NCI-H2171 (cell line): ENCODE measurements at regions not wholly inside any gene's neighbourhood (a gene's known extent, or its start where the extent isn't known, plus 50 kb on each side); places are given as distances from the start of the nearest gene placed in this dataset.
"Not testable (repeated sequence)": the region's sequence is repeated elsewhere in the genome, so short reads cannot be mapped to it uniquely, and the experiment has no call there.

Experiments used
- DNase-seq: peaks from one replicate; lab custom pipeline; 2025; lab: John Stamatoyannopoulos, UW

- no peak for DNase-seq
Measured at GRCh38 chr16:60137891-60138290, 1403.8 kb upstream of the GOT2 start.

GRCh38 chr16:60127196-60127595 is 1393.1 kb upstream of the GOT2 start:
- DNase-seq: no peak

GRCh38 chr16:60126115-60126514 is 1392.0 kb upstream of the GOT2 start:
- not testable (repeated sequence) for DNase-seq

DNA sequence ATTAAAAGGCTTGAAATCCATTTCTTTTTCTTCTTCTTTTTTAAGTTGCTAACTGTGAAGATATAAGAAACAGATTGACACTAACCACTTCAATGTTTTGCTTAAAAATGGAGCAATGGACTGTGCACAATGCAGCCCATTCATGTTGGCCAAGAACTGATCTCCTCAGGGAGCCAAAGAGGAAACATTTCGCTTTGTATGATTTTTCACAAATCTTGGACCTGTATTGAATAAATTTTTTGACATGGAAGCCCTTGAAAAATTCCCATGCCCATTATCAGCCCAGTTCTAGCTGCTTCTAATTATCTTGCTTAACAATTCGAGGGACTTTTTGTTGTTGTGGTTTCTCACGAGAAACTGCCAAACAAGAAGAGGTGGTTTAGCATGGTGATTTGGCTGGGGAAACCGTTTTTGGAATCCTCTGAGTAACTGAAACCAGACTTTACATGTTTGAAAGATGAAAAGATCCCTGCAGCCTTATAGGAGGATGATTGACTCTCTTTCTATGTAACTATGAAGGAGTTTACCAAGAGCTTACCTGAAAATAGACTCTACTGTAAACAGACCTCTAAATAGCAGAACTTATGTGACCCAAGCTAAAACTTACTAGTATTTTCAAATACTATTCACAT is 1389.4 kb upstream of the GOT2 start:
- DNase-seq: no peak

DNA sequence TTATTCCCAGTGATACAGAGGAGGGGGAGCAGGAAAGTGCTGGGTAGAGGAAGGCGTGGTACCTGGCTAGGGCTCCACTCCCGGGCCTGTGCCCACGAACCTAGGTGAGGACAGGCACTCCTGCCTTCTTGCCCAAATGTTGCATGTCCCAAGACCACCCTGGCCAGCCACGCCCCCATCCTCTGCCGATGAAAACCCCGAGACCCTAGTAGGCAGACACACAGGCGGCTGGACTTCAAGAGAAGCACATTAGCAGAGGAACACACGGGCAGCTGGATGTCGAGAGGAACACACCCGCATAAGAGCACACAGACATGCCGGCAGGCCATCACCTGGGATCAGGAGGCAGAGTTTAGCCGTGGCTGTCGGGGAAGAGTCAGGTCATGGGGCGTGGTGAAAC is 1386.5 kb upstream of the GOT2 start:
- DNase-seq: no peak

GRCh38 chr16:60110531-60110930 is 1376.4 kb upstream of the GOT2 start:
- no peak for DNase-seq

DNA sequence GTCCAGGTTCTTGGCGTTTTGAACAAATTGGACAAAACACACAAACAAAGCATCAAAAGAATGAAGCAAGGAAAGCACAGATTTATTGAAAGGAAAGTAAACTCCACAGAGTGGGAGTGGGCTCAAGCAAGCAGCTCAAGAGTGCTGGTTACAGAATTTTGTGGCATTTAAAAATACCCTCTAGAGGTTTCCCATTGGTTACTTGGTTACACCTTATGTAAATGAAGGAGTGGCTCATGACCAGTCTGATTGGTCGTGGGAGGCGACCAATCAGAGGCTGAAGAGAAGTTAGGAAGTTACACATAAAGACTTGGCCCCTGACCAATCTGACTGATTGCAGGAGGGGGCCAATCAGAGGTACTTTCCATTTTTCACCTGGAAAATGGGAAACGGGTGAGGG is 1373.8 kb upstream of the GOT2 start:
- DNase-seq: no peak

DNA sequence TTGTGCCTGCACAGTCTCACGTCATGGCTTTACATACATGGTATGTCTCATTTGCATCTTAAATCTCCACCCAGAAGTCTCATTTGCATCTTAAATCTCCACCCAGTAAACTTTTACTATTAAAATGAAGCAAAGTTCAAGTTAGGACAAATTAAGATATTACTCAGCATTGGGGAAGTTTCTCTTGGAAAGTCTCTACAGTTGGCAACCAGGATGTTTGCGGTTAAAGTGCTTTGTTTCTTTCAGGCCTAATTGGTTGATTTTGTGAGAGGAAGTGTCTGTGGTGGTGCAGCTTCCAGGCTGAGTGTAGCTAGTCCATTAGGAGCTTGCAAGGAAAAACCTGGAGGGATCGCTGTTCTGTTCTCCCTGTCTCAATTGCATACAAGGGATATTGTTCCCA is 1373.3 kb upstream of the GOT2 start:
- DNase-seq: no peak

DNA sequence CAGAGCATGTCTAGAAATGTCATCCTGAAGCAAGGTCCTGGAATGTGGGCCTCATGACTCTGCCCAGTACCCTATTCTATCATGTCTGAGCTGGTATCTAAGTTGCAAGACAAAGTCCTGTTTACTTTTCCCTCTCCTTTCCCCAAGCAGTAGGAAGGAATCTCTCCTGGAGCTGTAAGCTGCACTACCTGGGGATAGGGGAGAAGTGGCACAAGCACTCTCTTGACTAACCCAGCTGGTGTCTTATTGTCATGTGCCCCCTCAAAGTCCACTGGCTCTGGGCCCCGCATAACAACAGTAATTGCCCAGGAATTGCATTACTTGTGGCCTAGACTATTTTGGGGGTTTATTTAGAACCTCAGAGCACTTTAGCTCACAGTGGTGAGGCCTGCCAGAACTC is 1366.3 kb upstream of the GOT2 start:
- DNase-seq: no peak

GRCh38 chr16:60091529-60091928 is 1357.4 kb upstream of the GOT2 start:
- DNase-seq: no peak

GRCh38 chr16:60091071-60091470 is 1357.0 kb upstream of the GOT2 start:
- DNase-seq: no peak

GRCh38 chr16:60087530-60087929 is 1353.4 kb upstream of the GOT2 start:
- no peak for DNase-seq

DNA sequence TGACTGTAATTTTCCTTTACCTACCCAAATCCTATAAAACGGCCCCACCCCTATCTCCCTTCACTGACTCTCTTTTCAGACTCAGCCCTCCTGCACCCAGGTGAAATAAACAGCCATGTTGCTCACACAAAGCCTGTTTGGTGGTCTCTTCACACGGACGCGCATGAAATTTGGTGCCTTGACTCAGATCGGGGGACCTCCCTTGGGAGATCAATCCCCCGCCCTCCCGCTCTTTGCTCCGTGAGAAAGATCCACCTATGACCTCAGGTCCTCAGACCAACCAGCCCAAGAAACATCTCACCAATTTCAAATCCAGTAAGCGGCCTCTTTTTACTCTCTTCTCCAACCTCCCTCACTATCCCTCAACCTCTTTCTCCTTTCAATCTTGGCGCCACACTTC is 1344.7 kb upstream of the GOT2 start:
- DNase-seq: not testable (repeated sequence)

- no peak for DNase-seq
Measured at GRCh38 chr16:60077861-60078260, 1343.7 kb upstream of the GOT2 start.

DNA sequence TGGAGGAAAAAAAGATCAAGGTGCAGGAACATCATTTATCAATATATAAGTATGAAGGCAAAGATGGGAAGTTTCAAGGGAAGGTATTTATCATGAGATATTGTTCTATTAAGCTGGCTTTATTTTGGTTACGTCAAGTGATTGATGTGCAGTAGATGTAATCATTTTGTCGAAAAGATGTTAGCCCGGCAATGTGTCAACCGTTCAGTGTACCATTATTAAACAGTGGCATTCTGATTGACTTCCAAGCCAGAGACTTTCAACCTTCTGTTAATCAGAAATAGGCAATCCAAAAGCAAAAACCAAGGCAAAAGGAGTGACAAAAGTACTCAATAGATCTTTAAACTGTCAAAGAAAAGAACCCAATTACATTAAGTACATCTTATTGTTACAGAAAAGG is 1340.3 kb upstream of the GOT2 start:
- DNase-seq: no peak

DNA sequence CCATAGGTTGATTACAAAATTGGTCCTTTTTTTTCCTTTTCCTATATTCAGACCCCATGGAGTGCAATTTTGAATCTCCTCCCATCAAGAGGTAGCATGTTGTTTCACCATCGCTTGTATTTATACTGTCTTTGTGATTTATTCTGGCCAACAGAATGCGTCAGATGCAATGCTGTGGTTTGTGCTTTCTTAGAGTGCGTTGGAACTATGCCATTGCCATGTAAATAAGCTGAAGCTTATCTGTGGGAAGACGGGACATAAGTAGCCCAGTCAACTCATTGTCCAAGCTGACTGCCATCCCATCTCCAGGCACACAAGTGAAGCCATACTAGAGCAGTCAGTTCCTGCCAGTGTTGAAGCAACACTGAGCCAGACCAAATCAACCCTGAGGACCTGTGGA is 1339.3 kb upstream of the GOT2 start:
- no peak for DNase-seq

- DNase-seq: no peak
Measured at GRCh38 chr16:60064026-60064425, 1329.9 kb upstream of the GOT2 start.

DNA sequence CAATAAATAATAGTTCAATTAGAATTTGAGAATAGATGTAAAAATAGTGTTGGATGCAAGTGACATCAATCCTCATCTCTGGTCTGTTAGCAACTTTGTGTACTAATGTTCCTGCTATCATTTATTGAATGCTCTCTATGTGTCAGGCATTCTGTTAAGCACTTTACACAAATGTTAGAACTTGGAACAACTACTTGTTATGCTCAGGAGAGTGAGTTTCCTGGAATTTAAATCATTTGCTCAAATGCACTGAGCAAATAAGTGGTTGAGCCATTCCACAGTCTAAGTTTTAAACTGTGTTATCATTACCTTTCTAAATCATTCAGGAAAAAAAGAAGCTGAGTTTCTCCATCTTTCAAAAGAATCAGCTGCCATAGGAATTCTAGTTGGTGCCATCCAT is 1327.3 kb upstream of the GOT2 start:
- DNase-seq: no peak

DNA sequence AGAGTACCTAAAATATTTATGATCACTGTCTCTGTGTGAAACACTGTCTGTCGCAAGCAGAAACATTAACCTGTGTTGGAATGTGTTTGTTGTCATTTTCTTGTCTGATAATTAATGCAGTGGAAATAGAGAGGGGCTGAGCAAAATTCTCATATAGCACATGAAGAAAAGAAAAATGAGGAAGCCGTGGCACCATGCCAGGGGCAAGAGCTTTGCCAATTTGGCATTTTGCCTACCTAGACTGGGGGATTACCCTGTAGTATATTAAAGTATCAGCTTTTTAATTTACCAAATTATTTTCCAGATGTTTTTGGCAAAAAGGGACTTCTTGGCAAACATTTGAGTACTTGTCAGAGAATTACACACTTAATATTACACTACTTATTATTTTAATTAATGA is 1326.6 kb upstream of the GOT2 start:
- no peak for DNase-seq

DNA sequence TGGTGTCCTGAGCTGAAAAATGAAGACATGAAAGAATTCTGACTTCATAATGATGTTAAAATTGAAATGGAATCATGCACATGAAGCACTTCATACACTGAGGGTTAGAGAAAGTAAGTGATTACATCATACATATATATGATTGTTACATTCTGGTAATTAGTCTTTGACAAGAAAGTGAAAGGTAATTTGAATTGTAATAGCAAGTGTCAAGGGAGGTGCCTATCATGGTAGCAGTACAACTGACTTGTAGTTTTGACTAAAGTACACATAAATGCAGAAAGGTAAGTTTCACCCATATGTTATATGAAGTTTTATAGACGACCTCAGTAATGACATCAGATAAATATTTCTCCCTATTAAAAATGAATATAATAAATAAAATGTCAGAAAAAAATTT is 1325.0 kb upstream of the GOT2 start:
- DNase-seq: no peak

DNA sequence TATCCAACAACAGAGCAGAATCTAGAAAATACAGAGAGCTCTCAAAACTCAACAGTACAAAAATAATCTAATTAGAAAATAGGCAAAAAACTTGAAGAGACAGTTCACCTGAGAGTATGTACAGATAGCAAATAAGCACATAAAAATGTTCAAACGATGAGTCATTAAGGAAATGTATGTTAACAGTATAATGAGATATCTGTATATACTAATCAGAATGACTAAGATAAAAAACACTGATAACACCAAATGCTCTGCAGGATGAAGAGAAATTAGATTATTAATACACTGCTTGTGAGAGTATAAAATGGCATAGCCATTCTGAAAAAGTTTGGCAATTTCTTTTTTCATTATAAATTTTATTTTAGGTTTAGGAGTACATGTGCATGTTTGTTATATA is 1307.6 kb upstream of the GOT2 start:
- DNase-seq: no peak

- DNase-seq: no peak
Measured at GRCh38 chr16:60031740-60032139, 1297.6 kb upstream of the GOT2 start.

- no peak for DNase-seq
Measured at GRCh38 chr16:60027351-60027750, 1293.2 kb upstream of the GOT2 start.

GRCh38 chr16:60013076-60013475 is 1279.0 kb upstream of the GOT2 start:
- DNase-seq: no peak

DNA sequence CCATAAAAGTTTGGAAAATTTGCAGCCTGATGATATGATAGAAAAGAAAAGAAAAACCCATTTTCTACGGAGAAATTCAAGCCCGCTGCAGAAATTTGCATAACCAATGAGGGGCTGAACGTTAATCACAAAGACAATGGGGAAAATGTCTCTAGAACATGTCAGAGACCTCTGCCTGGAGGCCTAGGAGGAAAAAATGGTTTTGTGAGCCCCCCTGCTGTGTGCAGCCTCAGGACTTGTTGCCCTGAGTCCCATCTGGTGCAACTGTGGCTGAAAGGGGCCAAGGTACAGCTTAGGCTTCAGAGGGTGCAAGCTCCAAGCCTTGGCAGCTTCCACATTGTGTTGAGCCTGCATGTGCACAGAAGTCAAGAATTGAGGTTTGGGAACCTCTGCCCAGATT is 1267.4 kb upstream of the GOT2 start:
- no peak for DNase-seq
